GM21381 (cell line): ENCODE measurements at regions not wholly inside any gene's neighbourhood (a gene's known extent, or its start where the extent isn't known, plus 50 kb on each side); places are given as distances from the start of the nearest gene placed in this dataset.

ENCODE experiments used
- ATAC-seq: cut with Tn5 transposase; IDR thresholded peaks from one replicate; pipeline ENCODE4 v1.9.1; 2021; ENCODE audit warnings: mild to moderate bottlenecking, moderate library complexity; ENCODE audit not compliant: unreplicated experiment

DNA sequence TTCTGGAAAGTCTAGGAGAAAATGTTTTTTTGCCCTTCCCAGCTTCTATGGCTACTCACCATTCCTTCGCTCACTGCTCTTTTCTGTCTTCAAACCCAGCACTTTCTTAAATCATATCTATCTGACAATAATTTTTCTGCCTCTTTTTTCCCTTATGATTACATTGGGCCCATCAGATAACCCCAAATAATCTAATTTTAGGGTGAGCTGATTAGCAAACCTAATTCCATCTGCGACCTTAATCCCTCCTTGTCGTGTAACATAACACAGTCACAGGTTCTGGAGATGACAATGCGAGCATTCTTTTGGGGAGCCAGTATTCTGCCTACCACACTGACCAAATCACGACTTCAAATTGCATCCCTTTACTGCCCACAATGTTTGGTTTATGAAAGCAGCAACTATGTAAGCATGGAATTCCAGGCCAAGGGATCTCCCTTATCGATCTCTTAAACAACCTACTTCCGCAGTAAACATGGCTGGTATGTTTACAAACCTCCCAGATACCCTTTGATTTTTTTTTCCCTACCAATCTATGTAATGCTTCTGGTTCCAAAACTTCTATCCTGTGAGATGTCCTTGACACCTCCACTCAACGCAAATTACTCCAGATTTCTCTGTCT, 2122.2 kb downstream of the MAT2B start:
- ATAC-seq = no peak

DNA sequence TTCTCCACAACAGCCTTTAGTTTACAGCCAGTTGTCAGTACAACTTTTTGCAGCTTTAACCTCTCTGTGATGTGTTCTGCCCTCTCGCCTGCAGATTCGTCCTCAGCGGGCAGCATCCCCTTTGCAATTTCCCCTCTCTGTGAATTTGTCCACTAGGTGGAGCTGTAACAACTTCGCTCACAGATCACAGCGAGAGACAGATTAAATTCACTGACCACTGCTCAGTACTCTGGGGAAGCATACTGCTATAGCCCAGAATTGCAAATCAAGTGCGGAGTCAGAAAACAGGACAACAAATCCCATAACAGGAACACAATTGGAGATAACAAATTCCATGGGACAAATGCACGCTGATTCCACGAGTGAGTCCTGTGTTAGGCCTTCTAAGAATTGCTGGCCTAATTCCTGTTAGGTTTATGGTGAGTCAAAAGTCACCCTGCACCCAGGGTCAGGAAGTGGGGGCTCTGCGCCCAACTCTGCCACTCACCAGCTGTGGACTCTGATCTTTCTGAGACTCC, 2124.9 kb downstream of the MAT2B start:
- peak; percentile 88 for ATAC-seq

DNA sequence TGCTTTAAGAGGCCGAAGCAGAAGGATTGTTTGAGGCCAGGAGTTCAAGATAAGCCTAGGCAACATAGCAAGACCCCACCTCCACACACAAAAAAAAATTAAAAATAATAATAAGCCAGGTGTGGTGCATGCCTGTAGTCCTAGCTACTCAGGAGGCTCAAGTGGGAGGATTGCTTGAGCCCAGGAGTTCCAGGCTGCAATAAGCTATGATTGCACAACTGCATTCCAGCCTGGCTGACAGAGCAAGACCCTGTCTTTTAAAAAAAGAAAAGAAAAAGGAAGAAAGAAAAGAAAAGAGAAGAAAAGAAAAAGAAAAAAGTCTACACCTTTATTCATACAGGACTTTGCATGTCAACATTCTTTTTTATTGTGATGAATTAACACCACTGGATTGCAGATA, 2125.8 kb downstream of the MAT2B start:
- no peak for ATAC-seq

DNA sequence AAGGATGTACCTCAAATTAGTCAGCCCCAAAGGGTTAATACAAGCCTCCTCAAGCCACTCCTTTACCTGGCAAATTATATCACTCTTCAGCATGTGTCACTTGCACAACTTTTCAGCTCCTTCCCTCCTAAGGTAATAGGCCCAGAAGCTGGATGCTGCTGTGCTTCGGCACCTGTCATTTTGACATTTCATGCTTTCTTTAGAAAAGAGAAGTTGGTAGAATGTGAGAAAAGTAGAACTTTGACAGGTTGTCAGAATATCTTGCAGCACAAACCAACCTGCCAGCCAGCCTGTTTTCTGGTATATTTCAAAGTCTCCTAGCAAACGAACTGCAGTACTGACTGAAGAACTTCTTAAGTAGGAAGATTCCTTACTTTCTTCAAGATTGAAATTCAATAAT, 2136.9 kb downstream of the MAT2B start:
- no peak for ATAC-seq

DNA sequence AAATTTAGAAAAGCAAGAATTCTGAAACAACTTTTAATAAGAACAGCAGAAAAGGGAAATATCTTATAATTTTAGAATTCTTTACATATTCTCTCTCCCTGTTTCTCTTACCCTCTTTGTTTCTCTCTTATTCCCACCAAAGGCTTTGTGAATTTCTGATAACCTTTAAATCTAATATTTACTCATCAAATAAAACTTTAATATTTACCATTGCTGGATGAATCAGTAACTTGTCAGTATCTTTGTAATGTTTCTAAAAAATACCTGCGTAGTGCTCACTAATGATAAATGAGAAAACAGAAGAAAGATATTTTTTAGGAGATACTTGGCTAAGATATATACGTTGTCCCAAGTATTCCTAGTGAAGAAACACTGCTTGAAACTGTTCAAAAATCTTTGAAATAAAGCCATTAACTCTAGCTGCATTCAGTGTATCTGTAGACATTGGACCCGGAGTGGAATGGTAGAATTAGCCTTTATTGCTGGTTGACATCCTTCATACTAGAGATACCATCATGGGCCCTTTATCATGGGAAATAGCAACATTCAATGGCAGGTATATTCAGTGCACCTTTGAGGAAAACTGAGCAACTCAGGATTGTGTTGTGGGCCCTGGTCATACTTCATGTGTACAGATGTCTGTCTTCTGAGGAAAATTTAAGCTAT, 2160.4 kb downstream of the MAT2B start:
- ATAC-seq = no peak

DNA sequence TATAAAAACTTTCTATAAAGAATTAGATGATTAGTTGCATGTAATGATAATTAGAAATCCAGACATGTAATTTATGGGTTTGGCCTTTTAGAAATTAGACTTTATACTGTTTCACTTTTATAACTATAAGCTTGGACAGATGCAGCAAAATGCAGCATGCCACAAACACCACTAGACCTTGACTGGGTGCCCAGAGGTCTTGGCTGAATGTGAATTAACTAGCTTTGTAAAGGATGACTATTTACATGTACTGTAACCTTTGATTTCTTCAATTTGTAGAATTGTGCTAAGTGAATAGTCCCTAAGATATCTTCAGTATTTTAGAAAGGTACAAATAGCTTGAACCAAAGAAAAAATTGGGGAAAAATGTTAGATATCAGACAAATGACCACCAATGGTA, 2168.1 kb downstream of the MAT2B start:
- ATAC-seq = no peak

DNA sequence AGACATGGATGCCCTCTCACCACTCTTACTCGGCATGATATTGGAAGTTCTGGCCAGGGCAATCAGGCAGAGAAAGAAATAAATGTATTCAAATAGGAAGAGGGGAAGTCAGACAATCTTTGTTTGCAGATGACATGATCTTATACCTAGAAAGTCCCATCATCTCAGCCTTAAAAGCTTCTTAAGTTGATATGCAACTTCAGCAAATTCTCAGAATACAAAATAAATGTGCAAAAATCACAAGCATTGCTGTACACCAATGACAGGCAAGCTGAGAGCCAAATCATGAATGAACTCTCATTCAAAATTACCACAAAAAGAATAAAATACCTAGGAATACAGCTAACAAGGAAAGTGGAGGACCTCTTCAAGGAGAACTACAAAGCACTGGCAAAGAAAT, 2190.4 kb downstream of the MAT2B start:
- no peak for ATAC-seq

DNA sequence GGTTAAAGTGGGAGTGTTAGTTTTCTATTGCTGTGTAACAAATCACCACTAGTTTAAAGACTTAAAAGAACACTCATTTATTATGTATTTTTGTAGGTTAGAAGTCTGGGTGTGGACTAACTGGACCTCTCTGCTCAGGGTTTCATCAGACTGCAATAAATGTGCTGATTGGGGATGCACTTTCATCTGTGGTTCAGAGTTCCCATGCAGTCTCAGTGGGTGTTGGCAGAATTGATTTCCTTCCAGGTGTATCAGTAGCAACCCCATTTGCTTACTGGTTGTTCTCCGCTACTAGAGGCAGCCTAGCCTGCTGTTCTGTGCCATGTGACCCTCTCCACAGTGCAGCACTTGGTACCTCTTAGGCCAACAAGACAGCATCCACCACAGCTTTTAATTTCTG, 2200.5 kb downstream of the MAT2B start:
- ATAC-seq = no peak

DNA sequence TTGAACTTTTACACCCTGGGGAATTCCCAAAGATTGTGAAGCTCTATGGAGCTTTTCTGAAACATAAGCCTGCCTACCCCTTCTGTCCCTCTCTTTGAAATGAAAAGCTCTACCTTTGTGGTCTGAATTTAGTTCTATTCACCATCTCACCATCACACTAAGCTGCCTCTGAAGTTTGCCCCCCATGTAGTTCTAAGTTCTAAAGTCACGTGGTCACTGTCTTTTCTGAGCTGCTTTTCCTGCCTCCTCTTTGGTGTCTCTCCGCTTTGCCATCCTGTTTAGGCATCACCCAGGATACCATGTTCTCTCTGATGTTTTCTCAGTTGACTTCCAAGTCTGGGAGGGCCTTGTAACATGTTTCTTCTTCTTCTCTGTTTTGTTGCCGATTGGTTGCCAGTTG, 2206.6 kb downstream of the MAT2B start:
- no peak for ATAC-seq

DNA sequence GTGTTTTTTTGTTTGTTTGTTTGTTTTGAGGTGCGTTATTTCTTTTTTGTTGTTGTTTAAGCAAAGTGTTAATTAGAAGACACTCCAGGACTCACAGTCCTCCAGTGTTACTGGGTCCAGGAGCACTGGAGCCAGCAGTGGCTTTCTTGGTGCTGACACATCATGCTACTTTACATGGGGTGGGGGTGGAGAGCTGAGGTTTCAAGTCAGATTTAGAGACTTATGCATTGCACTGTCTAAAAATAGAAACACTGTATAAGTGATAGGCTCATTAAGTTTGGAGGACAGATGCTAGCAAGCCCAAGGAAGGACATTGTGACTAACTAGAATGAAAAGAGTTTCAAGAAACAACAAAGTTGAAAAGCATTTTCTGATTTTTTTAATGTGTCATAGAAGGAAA, 2209.2 kb downstream of the MAT2B start:
- no peak for ATAC-seq

DNA sequence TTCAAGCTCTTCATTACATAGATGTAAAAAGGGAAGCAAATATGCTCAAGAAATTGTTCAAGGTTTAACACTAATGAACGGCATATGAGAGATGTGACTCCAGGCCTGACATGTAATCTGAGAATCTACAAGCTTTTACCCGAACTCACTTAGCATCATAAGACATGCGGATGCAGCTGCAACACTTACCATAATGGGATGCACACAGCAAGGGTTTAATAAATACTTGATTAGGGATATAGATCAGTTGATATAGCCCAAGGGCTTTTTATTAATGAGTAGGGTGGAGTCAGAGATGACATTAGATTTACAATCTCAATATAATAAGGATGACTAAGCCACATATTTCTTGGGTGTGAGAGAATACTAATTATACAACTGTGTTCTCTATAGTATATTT, 2215.5 kb downstream of the MAT2B start:
- ATAC-seq = no peak

DNA sequence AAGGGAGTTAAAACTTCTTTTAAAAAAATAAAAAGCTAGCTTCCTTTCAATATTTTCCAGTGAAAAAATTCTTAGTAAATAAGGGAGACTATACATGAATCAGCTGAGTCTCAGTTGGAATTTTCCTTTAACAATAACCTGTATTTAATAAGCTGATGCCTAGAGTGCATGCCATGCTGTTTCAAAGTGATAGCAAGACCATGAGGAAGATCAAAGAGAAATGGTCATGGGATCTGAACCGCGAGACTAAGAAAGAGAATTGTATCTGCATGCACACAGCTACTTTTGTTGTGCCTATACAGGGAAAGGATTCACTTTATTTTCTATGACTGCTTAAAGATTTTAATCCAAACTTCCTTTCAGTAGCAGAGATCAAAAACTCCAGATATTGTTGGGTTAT, 2217.0 kb downstream of the MAT2B start:
- ATAC-seq = no peak

DNA sequence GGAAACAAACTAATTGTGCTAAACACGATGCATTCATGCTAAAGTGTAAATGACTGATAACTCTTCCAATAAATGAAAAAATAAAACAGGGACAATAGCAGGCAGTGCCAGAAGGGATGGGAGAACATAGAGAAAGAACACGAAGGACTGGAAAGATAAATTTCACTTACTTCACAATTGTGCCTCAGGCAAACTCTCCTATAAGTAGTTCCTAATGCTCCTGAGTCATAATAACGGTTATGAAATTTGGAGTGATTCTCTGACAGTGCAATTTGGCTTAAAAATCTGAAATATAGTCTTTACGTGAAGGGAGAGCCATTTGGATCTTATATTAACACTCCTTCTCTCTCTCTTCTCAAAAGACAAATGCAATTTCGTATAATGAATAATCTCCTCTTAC, 2218.5 kb downstream of the MAT2B start:
- ATAC-seq = no peak

DNA sequence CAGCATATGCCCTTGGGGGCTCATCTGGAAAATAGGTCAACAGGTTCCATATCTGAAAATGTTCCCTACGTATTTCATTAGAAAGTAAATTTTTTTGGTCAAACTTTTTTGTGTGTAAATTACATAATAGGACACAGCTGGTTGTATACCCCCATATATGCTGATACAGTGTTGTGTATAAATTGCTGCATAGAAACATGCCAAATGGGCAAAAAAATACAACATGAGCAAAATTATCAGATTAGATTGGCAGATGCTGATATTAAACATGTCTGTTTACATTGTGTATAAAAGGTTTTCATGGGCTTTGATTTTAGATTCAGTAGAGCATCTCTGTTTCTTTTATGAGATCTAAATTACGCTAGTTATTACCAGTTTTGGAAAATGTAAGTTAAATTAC, 2223.0 kb downstream of the MAT2B start:
- no peak for ATAC-seq

DNA sequence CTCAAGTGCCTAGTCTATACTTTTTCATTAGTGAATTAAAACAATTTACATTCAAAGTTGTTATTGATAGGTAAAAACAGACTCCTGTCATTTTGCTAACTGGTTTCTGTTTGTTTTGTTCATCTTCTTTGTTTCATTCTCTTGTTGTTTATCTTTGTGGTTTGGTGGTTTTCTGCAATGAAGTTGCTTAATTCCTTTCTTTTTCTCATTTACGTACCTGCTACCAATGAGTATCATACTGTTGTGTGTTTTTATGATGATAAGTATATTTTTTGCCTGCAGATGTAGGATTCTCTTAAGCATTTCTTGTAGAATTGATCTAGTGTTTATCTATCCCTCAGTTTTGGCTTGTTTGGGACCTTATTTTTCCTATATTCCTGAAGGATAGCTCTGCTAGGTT, 2230.0 kb downstream of the MAT2B start:
- no peak for ATAC-seq

DNA sequence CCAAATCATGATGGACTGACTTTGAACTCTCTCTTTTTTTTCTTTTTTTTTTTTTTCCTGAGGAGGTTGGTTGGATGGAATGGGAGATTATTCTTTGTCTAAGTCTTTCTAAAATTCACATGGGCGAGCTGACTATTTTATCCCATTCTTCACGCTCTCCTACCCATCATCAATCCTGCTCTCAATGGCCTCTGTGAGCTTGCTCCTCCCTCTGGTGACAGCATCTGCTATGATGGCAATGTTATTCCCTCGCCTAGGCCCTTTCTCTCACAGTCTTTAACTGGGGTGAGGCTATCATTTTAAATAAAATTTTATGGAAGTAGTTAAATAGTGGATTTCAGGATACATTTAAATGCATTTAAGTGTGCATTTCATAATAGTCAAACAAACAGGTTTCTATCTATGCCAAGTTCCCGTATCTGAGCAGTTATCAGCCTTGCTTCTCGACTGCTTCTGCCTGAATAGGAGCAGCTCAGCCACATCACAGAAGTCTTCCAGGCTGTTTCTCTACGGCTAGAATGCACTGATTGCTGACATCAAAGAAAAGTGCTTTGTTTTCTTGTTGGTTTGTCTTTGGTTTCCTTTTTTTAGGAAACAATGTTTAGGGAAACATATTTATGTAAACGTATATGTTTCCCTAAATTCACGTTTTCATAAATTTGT, 2233.8 kb downstream of the MAT2B start:
- no peak for ATAC-seq

DNA sequence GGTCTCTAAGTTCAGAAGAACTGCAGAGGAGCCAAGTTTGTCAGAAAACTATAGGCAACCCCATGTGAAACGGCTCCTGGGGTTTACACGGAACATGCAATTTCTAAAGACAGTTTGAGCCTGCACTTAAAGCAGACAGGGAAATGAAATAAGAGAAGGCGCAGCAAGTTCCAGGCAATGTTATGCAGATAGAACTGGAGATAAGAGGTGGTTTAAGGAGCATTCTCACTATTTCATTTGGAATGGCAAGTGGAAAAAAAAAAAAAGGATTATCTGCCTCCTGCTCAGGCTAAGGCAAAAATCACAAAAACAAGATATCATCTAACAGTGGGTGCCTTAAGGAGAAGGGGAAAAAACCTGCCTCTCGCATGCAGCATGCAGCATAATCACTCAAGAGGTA, 2252.4 kb downstream of the MAT2B start:
- ATAC-seq = no peak

DNA sequence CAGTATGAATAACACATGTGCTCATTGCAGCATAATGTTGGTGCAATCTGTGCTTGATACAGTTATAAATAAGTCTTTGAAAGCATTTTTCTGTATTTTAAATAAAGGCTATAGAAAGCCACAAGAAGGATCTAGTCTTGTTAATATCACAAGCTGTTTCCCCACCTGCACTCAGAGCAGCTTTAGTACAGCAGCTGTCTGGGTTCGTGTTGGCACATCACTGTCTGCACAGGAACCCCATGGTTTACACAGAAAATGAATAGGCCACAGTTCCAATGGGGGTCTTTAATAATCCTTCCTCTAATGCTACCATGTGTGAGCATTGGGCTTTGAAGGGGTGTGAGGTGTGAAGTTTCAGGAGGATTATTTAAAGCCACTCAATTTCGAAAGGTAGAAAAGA, 2269.7 kb downstream of the MAT2B start:
- no peak for ATAC-seq

DNA sequence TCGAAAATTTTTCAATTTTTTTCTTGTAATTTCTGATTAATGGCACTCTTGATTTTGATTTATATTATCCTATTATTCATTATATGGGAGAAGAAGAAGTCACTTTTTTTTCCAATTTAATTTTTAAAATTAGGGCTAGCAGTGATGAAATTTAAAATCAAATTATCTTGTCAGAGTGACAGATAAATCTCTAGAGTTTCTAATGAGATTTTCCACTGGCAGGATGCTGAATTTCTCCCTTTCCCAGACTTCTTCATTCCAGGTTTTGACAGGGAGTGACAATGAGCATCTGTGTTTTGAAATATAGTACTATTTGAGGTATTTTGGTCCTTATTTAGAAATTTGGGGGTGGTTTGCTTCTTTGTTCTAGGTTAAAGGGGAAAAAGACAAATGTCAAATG, 2274.1 kb downstream of the MAT2B start:
- ATAC-seq = no peak

DNA sequence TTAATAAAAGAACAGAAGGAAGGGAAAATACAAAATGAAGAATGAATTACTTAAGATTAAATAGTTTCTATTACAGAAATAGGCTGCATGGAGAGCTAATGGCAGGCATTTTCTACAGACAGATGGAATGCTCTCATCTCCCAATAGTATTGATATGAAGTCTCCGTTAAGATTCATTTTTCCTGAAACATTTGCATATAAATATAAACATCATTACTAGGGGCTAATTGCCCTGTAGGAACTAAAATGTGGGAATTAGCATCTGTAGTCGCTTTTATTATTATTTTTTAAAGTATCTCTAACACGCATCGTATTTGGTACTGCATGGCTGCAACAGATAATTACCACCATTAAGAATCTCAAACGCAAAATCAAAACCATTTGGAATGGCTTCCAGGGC, 2275.5 kb downstream of the MAT2B start:
- no peak for ATAC-seq

DNA sequence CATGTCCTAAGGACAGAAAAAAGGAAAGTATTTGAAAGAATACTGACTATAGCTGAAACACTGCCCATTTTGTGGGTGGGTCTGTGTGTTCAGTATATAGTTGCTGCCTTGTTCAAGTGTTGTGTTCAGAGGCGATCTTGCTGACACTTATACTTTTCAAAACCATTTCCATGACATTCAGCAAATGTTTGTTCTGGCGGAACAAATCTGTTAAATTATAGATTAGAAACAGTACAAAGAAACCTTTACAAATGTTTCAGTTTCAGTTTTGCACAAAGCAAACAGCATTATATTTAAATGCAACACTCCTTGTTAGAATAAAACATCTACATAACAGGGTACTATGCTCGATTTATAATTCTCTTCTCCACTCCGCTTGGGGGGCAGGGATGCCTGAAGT, 2276.3 kb downstream of the MAT2B start:
- ATAC-seq = no peak

DNA sequence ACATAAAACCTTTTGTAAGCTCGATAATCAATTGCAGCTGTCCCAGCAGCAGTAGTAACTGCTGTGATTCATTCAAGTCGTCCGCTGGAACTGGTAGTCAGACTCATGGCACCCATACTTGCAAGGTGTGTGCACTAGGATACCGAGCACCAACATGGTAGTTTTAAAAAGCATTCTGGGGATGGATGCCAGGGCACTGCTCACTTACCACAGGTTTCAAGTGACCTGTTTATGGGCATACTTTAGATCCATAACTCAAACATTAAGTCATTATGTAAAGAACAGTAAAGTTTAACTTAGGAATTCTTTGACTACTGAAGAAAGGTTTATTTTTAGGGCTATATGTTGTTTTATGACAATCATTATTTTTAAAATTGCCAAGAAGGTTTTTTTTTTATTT, 2277.6 kb downstream of the MAT2B start:
- ATAC-seq = no peak
